Prostate gland (tissue), 2 donors: ENCODE measurements at regions not wholly inside any gene's neighbourhood (a gene's known extent, or its start where the extent isn't known, plus 50 kb on each side); places are given as distances from the start of the nearest gene placed in this dataset.

Experiments used
- POLR2A ChIP-seq: fragments of 450-650 bp; IDR thresholded peaks from one replicate; pipeline ENCODE4 v1.6.1; 2016; ENCODE audit warnings: antibody characterized with exemption, mild to moderate bottlenecking
- POLR2AphosphoS5 ChIP-seq: sonication (generic); formaldehyde crosslinking; IDR thresholded peaks from one replicate; pipeline ENCODE4 v1.6.1; 2017; ENCODE audit warnings: antibody characterized with exemption
- TF ChIP-seq, protein P1 (sequence below), 4 experiments: fragments of 200-600 bp in 2 of 4; fragments of 450-650 bp in 2 of 4; sonication (generic) in 2 of 4; IDR thresholded peaks; 1 replicate in 3 of 4; 2 replicates in 1 of 4; pipeline ENCODE4 v1.5.1; 2016 to 2019; ENCODE audit warnings: antibody characterized with exemption in 4 of 4, mild to moderate bottlenecking in 2 of 4, moderate library complexity in 2 of 4

DNA sequence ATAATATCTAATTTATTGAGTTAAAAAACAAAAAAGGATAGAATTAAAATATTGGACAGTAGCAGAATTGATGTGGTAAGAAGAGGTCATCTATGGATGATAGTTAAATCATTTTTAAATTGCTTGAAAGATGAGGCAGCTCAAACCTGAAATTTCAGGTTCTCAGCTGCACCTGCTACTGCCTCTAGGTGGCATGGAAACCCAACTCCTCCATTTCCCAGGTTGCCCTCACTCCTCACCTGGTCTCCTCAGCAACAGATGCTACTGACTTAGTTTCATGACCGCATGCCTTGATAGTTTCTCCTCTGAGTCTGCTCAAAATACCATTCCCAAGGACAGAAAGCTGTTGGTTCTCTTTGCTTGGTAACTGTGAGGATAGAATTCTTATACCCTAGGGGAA, 148.1 kb downstream of the ABHD5 start:
- TF ChIP-seq, protein P1, sequence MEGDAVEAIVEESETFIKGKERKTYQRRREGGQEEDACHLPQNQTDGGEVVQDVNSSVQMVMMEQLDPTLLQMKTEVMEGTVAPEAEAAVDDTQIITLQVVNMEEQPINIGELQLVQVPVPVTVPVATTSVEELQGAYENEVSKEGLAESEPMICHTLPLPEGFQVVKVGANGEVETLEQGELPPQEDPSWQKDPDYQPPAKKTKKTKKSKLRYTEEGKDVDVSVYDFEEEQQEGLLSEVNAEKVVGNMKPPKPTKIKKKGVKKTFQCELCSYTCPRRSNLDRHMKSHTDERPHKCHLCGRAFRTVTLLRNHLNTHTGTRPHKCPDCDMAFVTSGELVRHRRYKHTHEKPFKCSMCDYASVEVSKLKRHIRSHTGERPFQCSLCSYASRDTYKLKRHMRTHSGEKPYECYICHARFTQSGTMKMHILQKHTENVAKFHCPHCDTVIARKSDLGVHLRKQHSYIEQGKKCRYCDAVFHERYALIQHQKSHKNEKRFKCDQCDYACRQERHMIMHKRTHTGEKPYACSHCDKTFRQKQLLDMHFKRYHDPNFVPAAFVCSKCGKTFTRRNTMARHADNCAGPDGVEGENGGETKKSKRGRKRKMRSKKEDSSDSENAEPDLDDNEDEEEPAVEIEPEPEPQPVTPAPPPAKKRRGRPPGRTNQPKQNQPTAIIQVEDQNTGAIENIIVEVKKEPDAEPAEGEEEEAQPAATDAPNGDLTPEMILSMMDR (IDR thresholded peaks at IDR 0.05): no peak
- TF ChIP-seq POLR2AphosphoS5 (no peak), POLR2A (no peak)
